WTC11 (cell line): ENCODE measurements at regions not wholly inside any gene's neighbourhood (a gene's known extent, or its start where the extent isn't known, plus 50 kb on each side); places are given as distances from the start of the nearest gene placed in this dataset.

ENCODE experiments used
- ATAC-seq: fragments of 200-7000 bp; cut with Tn5 transposase; 2 replicates; pipeline ENCODE4 v1.10.0; 2021; ENCODE audit warnings: mild to moderate bottlenecking, moderate library complexity
- CTCF ChIA-PET: fragments of 300-600 bp; sonication (Branson Sonifier 250); formaldehyde crosslinking; loops from one replicate; lab custom pipeline; 2021; ENCODE audit warnings: antibody characterized with exemption; lab: Charles Lee
- POLR2A ChIA-PET: fragments of 350-600 bp; sonication (Branson Sonifier 250); formaldehyde crosslinking; loops from one replicate; lab custom pipeline; 2021; ENCODE audit warnings: antibody characterized with exemption; lab: Charles Lee
- DNase-seq: peaks from one replicate; pipeline ENCODE4 v3.0.0; 2021; ENCODE audit warnings: low spot score
- H3K27ac Mint-ChIP-seq: 2 replicates; pipeline ENCODE4 v1.8.0; 2021; ENCODE audit warnings: mixed read lengths
- H3K27me3 Mint-ChIP-seq: 2 replicates; pipeline ENCODE4 v1.8.0; 2021; ENCODE audit warnings: low read depth, mild to moderate bottlenecking, moderate library complexity, mixed read lengths
- H3K36me3 Mint-ChIP-seq: 2 replicates; pipeline ENCODE4 v1.8.0; 2021; ENCODE audit warnings: mixed read lengths
- H3K4me1 Mint-ChIP-seq: 2 replicates; pipeline ENCODE4 v1.8.0; 2022; ENCODE audit warnings: mixed read lengths
- H3K4me3 Mint-ChIP-seq: 2 replicates; pipeline ENCODE4 v1.8.0; 2021; ENCODE audit warnings: mild to moderate bottlenecking, moderate library complexity, mixed read lengths
- H3K9me3 Mint-ChIP-seq: 2 replicates; pipeline ENCODE4 v1.8.0; 2021; ENCODE audit warnings: mixed read lengths
- ATF1 ChIP-seq: sonication (generic); formaldehyde crosslinking; IDR thresholded peaks from 2 replicates; pipeline ENCODE4 v1.8.1; 2023; ENCODE audit warnings: mild to moderate bottlenecking, moderate library complexity, missing genetic modification reagents
- CBFB ChIP-seq: sonication (generic); formaldehyde crosslinking; IDR thresholded peaks from 2 replicates; pipeline ENCODE4 v1.8.1; 2022; ENCODE audit warnings: mild to moderate bottlenecking, low read depth, missing genetic modification reagents
- ETV6 ChIP-seq: sonication (generic); formaldehyde crosslinking; IDR thresholded peaks from 2 replicates; pipeline ENCODE4 v1.8.1; 2022; ENCODE audit warnings: mild to moderate bottlenecking, missing genetic modification reagents
- FOXP4 ChIP-seq: sonication (generic); formaldehyde crosslinking; IDR thresholded peaks from 2 replicates; pipeline ENCODE4 v1.8.0; 2022; ENCODE audit warnings: mild to moderate bottlenecking, missing genetic modification reagents
- GRHL2 ChIP-seq: fragments of 250-450 bp; sonication (Bioruptor Pico); IDR thresholded peaks from 2 replicates; pipeline ENCODE4 v1.8.0; 2022; ENCODE audit warnings: mild to moderate bottlenecking, moderate library complexity; ENCODE audit not compliant: insufficient replicate concordance, severe bottlenecking
- HMGXB4 ChIP-seq: sonication (generic); formaldehyde crosslinking; IDR thresholded peaks from 2 replicates; pipeline ENCODE4 v1.8.1; 2023; ENCODE audit warnings: mild to moderate bottlenecking, moderate library complexity, missing genetic modification reagents
- NFATC4 ChIP-seq: fragments of 250-450 bp; sonication (Bioruptor Pico); IDR thresholded peaks from 2 replicates; pipeline ENCODE4 v1.9.0; 2021; ENCODE audit warnings: mild to moderate bottlenecking
- NR1H2 ChIP-seq: sonication (generic); formaldehyde crosslinking; IDR thresholded peaks from 2 replicates; pipeline ENCODE4 v1.9.0; 2021; ENCODE audit warnings: mild to moderate bottlenecking, moderate library complexity, missing genetic modification reagents
- STAT6 ChIP-seq: sonication (generic); formaldehyde crosslinking; conservative IDR thresholded peaks from 2 replicates; pipeline ENCODE4 v1.8.1; 2023; ENCODE audit warnings: mild to moderate bottlenecking, low read depth, missing genetic modification reagents, moderate library complexity
- TP53 ChIP-seq: sonication (generic); formaldehyde crosslinking; IDR thresholded peaks from 2 replicates; pipeline ENCODE4 v1.8.1; 2023; ENCODE audit warnings: mild to moderate bottlenecking, missing genetic modification reagents
- USF1 ChIP-seq: sonication (generic); formaldehyde crosslinking; IDR thresholded peaks from 2 replicates; pipeline ENCODE4 v1.8.0; 2022; ENCODE audit warnings: mild to moderate bottlenecking, missing genetic modification reagents
- USF2 ChIP-seq: sonication (generic); formaldehyde crosslinking; IDR thresholded peaks from 2 replicates; pipeline ENCODE4 v1.8.1; 2023; ENCODE audit warnings: mild to moderate bottlenecking, missing genetic modification reagents, moderate library complexity
- TF ChIP-seq, protein P1 (sequence below): fragments of 200-600 bp; IDR thresholded peaks from 2 replicates; pipeline ENCODE4 v1.8.0; 2022; ENCODE audit warnings: antibody characterized with exemption

GRCh38 chrX:82196866-82197265 lies 995.0 kb downstream of the SH3BGRL start (continued):
- TF ChIP-seq HMGXB4 (CRISPR knock-in tag) (no peak), ATF1 (CRISPR knock-in tag) (no peak), GRHL2 (CRISPR knock-in tag) (no peak)

DNA sequence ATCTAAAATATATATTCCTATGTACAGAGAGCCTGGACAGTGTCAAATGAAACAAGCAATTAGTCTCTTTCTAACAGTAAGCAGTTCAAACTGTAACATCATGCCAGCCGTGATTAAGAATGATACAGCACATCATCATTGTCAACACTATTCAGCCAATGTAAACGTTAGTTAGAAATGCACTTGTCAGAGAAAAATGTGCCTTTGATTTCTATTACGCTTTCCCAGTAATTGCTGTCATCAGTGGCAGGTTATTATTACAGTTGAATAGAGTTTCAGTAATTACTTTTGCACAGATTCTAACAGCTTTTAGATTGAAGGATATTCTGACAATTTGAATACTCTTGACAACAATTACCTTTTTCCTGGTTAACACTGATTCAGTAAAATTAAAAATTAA lies 1007.1 kb downstream of the SH3BGRL start:
- H3K27ac Mint-ChIP-seq: no peak overlapping the region
- H3K4me3 Mint-ChIP-seq: no peak overlapping the region
- H3K36me3 Mint-ChIP-seq: no peaks in the 10 kb centered on the region
- H3K9me3 Mint-ChIP-seq: no peaks in the 10 kb centered on the region; the same call in 1 of the 2 replicates
- ChIA-PET POLR2A (no interaction called here), CTCF (no interaction called here)
- H3K27me3 Mint-ChIP-seq: no peaks in the 10 kb centered on the region
- ATAC-seq (no peak), DNase-seq (no peak)
- no peaks in the 10 kb centered on the region for H3K4me1 Mint-ChIP-seq
- TF ChIP-seq ETV6 (no peak), STAT6 (CRISPR knock-in tag) (no peak), TP53 (no peak), NR1H2 (CRISPR knock-in tag) (no peak), FOXP4 (CRISPR knock-in tag) (no peak), NFATC4 (CRISPR knock-in tag) (no peak)

- peaks cover 3% of the 10 kb centered on the region; the same call in 1 of the 2 replicates for H3K4me1 Mint-ChIP-seq
- no peaks in the 10 kb centered on the region; the same call in 1 of the 2 replicates for H3K36me3 Mint-ChIP-seq
- H3K27ac Mint-ChIP-seq: no peak overlapping the region; the same call in 1 of the 2 replicates
- ChIA-PET CTCF (interaction anchor here (0.7 to 2.1 kb wide), 6 partner anchors 12 to 743 kb away, joined by 3 to 14 read pairs (median 6); no protein-coding TSS in a partner anchor), POLR2A (no interaction called here)
- peak; percentile 68 for TF ChIP-seq USF1 (CRISPR knock-in tag)
- peak; percentile 76 for TF ChIP-seq USF2 (CRISPR knock-in tag)
- TF ChIP-seq, protein P1, sequence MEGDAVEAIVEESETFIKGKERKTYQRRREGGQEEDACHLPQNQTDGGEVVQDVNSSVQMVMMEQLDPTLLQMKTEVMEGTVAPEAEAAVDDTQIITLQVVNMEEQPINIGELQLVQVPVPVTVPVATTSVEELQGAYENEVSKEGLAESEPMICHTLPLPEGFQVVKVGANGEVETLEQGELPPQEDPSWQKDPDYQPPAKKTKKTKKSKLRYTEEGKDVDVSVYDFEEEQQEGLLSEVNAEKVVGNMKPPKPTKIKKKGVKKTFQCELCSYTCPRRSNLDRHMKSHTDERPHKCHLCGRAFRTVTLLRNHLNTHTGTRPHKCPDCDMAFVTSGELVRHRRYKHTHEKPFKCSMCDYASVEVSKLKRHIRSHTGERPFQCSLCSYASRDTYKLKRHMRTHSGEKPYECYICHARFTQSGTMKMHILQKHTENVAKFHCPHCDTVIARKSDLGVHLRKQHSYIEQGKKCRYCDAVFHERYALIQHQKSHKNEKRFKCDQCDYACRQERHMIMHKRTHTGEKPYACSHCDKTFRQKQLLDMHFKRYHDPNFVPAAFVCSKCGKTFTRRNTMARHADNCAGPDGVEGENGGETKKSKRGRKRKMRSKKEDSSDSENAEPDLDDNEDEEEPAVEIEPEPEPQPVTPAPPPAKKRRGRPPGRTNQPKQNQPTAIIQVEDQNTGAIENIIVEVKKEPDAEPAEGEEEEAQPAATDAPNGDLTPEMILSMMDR: 0 out of 2 replicates have a peak, but pooled peaks have one; percentile 22
- no peak for TF ChIP-seq HMGXB4 (CRISPR knock-in tag)
- TF ChIP-seq CBFB (CRISPR knock-in tag): no peak
- peaks cover 5% of the 10 kb centered on the region for H3K9me3 Mint-ChIP-seq
- no peaks in the 10 kb centered on the region for H3K27me3 Mint-ChIP-seq
- peak; percentile 66 for ATAC-seq
- H3K4me3 Mint-ChIP-seq: no peak overlapping the region
- DNase-seq: no peak
Measured at GRCh38 chrX:82218361-82218760, 1016.5 kb downstream of the SH3BGRL start.
